Pancreas (tissue), 10 donors: ENCODE measurements at regions not wholly inside any gene's neighbourhood (a gene's known extent, or its start where the extent isn't known, plus 50 kb on each side); places are given as distances from the start of the nearest gene placed in this dataset.

Experiments
- ATAC-seq, 4 donors: fragments of 200-7000 bp; cut with Tn5 transposase; one replicate each; pipeline versions ENCODE4 v1.8.0 to v1.9.1; 2020; ENCODE audit warnings: mild to moderate bottlenecking in 4 of 4, moderate library complexity in 4 of 4
- DNase-seq, 6 donors: peaks; one replicate each; pipeline ENCODE4 v3.0.0-alpha.2; 2020
- FAIRE-seq: peaks from 2 replicates; lab custom pipeline; 2012; peaks lifted over from hg19 to GRCh38; lab: Jason Lieb, UNC
- H3K27ac ChIP-seq, 4 donors: fragments of 200-600 bp; sonication (generic); 1 replicate in 3 of 4; 2 replicates in 1 of 4; pipeline versions ENCODE4 v1.5.0 to v1.8.0; 2020
- H3K27me3 ChIP-seq, 4 donors: fragments of 200-600 bp; one replicate each; pipeline ENCODE4 v1.8.0; 2021
- H3K36me3 ChIP-seq, 3 donors: fragments of 200-600 bp; sonication (generic) in 1 of 3; one replicate each; pipeline versions ENCODE4 v1.5.0 to v1.8.0; 2020 to 2021
- H3K4me1 ChIP-seq, 3 donors: fragments of 200-600 bp; one replicate each; pipeline ENCODE4 v1.8.0; 2021
- H3K4me3 ChIP-seq, 4 donors: fragments of 200-600 bp; sonication (generic) in 2 of 4; one replicate each; pipeline versions ENCODE4 v1.5.0 to v1.8.0; 2020 to 2021
- H3K9me3 ChIP-seq, 4 donors: fragments of 200-600 bp; one replicate each; pipeline ENCODE4 v1.8.0; 2021
- CTCF ChIP-seq, 4 donors: fragments of 200-600 bp; sonication (generic) in 3 of 4; IDR thresholded peaks; one replicate each; pipeline versions ENCODE4 v1.5.0 to v1.8.0; 2021; ENCODE audit warnings: antibody characterized with exemption in 4 of 4
- WGBS, 2 donors: extraction: QIAGEN DNeasy Blood & Tissue Kit; methylation state at CpG; one replicate each; pipeline ENCODE4 v1.1.7; 2013; 5-methylcytosine and 5-hydroxymethylcytosine counted together
- intact Hi-C, 3 donors: fragments of 100-400 bp; cut with DNase I; formaldehyde crosslinking; loops; one replicate each; pipeline versions ENCODE4 v1.11.1 to v1.14.2; 2022
- donor health status: healthy with polysubstance abuse.
- donor health status: DM: no; HTN: no; CAD: no; lungs with moderate emphysema.
- donor health status: DM: no; HTN: no; CAD: no.
- donor health status: control.
- donor health status: control.
- donor health status: Bipolar disorder and iron deficiency.
- donor health status: DM: yes; HTN: yes; CAD: no.
- donor health status: DM: no; HTN: no; CAD: no.
- donor health status: DM: no; HTN: no; CAD: no.
- donor health status: DM: yes; HTN: yes; CAD: no.

DNA sequence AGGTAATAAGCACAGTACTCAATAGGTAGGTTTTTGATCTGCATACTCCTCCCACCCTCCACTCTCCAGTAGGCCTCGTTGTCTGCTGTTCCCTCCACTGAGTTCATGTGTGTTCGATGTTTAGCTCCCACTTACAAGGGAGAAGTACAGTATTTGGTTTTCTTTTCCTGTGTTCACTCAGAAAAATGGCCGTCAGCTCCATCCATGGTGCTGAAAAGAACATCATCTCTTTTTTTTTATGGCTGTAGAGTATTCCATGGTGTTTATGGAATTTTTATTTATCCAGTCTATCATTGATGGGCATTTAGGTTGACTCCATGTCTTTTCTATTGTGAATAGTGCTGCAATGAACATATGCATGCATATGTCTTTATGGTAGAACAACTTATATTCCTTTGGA is 849.7 kb upstream of the NRXN1 start:
- no peaks in the 10 kb centered on the region for H3K4me1 ChIP-seq
- H3K4me3 ChIP-seq: no peak overlapping the region
- ATAC-seq (no peak), DNase-seq (no peak), FAIRE-seq (no peak)
- no peak for TF ChIP-seq CTCF (IDR thresholded peaks at IDR 0.05)
- intact Hi-C loops: no loop called here
- no peak overlapping the region for H3K27ac ChIP-seq
- no peaks in the 10 kb centered on the region for H3K27me3 ChIP-seq
- 56 to 66% methylated on average over 3 of the region's 3 CpGs for WGBS, 2 donors
- no peaks in the 10 kb centered on the region for H3K9me3 ChIP-seq
- no peaks in the 10 kb centered on the region for H3K36me3 ChIP-seq

DNA sequence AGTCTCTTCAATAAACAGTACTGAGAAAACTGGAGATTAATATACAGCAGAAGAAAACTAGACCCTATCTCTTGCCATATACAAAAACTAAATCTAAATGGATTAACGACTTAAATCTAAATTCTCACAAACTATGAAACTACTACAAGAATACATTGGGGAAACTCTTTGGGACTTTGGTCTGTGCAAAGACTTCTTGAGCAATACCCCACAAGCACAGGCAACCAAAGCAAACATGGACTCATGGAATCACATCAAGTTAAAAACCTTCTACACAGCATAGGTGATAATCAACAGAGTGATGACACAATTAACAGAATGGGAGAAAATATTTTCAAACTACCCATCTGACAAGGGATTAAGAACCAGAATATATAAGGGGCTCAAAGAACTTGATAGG is 848.2 kb upstream of the NRXN1 start:
- intact Hi-C loops: no loop called here
- TF ChIP-seq CTCF (IDR thresholded peaks at IDR 0.05): no peak
- Histone ChIP-seq H3K36me3 (no peaks in the 10 kb centered on the region), H3K27ac (no peak overlapping the region), H3K27me3 (no peaks in the 10 kb centered on the region), H3K9me3 (no peaks in the 10 kb centered on the region), H3K4me3 (no peak overlapping the region), H3K4me1 (no peaks in the 10 kb centered on the region)
- ATAC-seq (no peak), DNase-seq (no peak), FAIRE-seq (no peak)
- 67 to 82% methylated on average over 1 of the region's 1 CpG for WGBS, 2 donors

DNA sequence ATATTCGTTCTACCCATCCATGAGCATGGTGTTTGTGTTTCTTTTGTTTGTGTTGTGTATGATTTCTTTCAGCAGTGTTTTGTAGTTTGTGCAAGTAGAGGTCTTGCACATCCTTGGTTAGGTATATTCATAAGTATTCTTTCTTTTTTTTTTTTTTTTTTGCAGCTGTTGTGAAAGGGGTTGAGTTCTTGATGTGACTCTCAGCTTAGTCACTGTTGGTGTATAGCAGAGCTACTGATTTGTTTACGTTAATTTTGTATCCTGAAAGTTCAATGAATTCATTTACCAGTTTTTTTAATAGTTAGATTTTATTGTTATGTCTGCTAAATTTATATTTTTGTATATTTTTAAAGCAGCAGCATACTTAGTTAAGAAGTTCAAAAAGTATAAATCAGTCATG is 834.4 kb upstream of the NRXN1 start:
- Histone ChIP-seq H3K4me3 (no peak overlapping the region), H3K9me3 (no peaks in the 10 kb centered on the region), H3K27me3 (no peaks in the 10 kb centered on the region), H3K4me1 (no peaks in the 10 kb centered on the region), H3K27ac (no peak overlapping the region), H3K36me3 (no peaks in the 10 kb centered on the region)
- intact Hi-C loops: no loop called here
- TF ChIP-seq CTCF (IDR thresholded peaks at IDR 0.05): no peak
- ATAC-seq (no peak), DNase-seq (no peak), FAIRE-seq (no peak)
- 57 to 74% methylated on average over 2 of the region's 2 CpGs for WGBS, 2 donors

GRCh38 chr2:51859260-51859659 is 827.3 kb upstream of the NRXN1 start:
- no peak for FAIRE-seq

DNA sequence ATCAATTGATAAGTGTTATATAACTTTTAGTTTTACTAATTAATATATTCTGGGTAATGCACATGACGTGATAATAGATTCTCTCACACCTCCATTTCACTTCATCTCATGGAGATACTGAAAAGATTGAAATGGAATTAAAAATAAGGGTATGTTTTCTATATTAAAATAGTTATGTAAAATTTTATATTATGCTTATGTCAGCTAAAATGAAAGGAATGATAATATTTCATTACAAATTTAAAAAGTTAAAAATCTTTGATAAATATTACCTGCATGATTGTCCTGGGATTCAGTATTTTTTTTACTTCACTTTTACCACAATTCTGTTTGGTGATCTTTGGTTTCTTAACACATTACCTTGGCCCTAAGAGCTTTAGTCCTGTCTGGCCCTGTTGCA is 823.8 kb upstream of the NRXN1 start:
- H3K4me1 ChIP-seq: no peaks in the 10 kb centered on the region
- ATAC-seq (no peak), FAIRE-seq (no peak), DNase-seq (no peak)
- 45 to 61% methylated on average over 1 of the region's 1 CpG for WGBS, 2 donors
- no peaks in the 10 kb centered on the region for H3K9me3 ChIP-seq
- TF ChIP-seq CTCF (IDR thresholded peaks at IDR 0.05): no peak
- no peak overlapping the region for H3K27ac ChIP-seq
- intact Hi-C loops: no loop called here
- H3K4me3 ChIP-seq: no peak overlapping the region
- no peaks in the 10 kb centered on the region for H3K36me3 ChIP-seq
- H3K27me3 ChIP-seq: no peaks in the 10 kb centered on the region

More at GRCh38 chr2:51859260-51859659, 827.3 kb upstream of the NRXN1 start:
- no peaks in the 10 kb centered on the region for H3K36me3 ChIP-seq
- ATAC-seq (no peak), DNase-seq (no peak)
- no peak overlapping the region for H3K27ac ChIP-seq
- H3K4me3 ChIP-seq: no peak overlapping the region
- TF ChIP-seq CTCF (IDR thresholded peaks at IDR 0.05): no peak
- H3K9me3 ChIP-seq: no peaks in the 10 kb centered on the region
- intact Hi-C loops: no loop called here
- no peaks in the 10 kb centered on the region for H3K27me3 ChIP-seq
- WGBS, 2 donors: 38 to 66% methylated on average over 1 of the region's 1 CpG
- no peaks in the 10 kb centered on the region for H3K4me1 ChIP-seq
